ENCODE measurements at regions not wholly inside any gene's neighbourhood (a gene's known extent, or its start where the extent isn't known, plus 50 kb on each side); places are given as distances from the start of the nearest gene placed in this dataset.

GRCh38 chr4:112802780-112803179 is 165.8 kb downstream of the LARP7 start:
- no peak for DNase-seq (ENCODE audit: low read depth)
- TF ChIP-seq CTCF (conservative IDR thresholded peaks at IDR 0.05; ENCODE audit: low read length), result no peak
- H3K4me3 ChIP-seq (ENCODE audit: low read length), result no peak overlapping the region

- H3K4me3 ChIP-seq (ENCODE audit: low read length), result no peak overlapping the region
- no peak for DNase-seq (ENCODE audit: low read depth)
- no peak for TF ChIP-seq CTCF (conservative IDR thresholded peaks at IDR 0.05; ENCODE audit: low read length)
These were observed 170.1 kb downstream of the LARP7 start for GRCh38 chr4:112807083-112807482.

- no peak for TF ChIP-seq CTCF (conservative IDR thresholded peaks at IDR 0.05; ENCODE audit: low read length)
- DNase-seq (ENCODE audit: low read depth), result peak; percentile 7
These were observed 171.1 kb downstream of the LARP7 start for GRCh38 chr4:112808001-112808400.

GRCh38 chr4:112813790-112814189 is 176.8 kb downstream of the LARP7 start:
- DNase-seq (ENCODE audit: low read depth), result peak; percentile 57
- TF ChIP-seq CTCF (conservative IDR thresholded peaks at IDR 0.05; ENCODE audit: low read length), result no peak
- no peak overlapping the region for H3K4me3 ChIP-seq (ENCODE audit: low read length)

More at GRCh38 chr4:112808001-112808400, 171.1 kb downstream of the LARP7 start:
- no peak overlapping the region for H3K4me3 ChIP-seq (ENCODE audit: low read length)

- DNase-seq (ENCODE audit: low read depth), result peak; percentile 88
- peak overlapping the region; percentile 70 for H3K4me3 ChIP-seq (ENCODE audit: low read length)
- TF ChIP-seq CTCF (conservative IDR thresholded peaks at IDR 0.05; ENCODE audit: low read length), result no peak
These were observed 181.1 kb downstream of the LARP7 start for GRCh38 chr4:112817933-112818593.

GRCh38 chr4:112818594-112818965 is 181.6 kb downstream of the LARP7 start:
- no peak for TF ChIP-seq CTCF (conservative IDR thresholded peaks at IDR 0.05; ENCODE audit: low read length)
- DNase-seq (ENCODE audit: low read depth), result peak; percentile 4
- peak overlapping the region; percentile 70 for H3K4me3 ChIP-seq (ENCODE audit: low read length)

GRCh38 chr4:112819729-112820128 is 182.8 kb downstream of the LARP7 start:
- no peak for TF ChIP-seq CTCF (conservative IDR thresholded peaks at IDR 0.05; ENCODE audit: low read length)
- DNase-seq (ENCODE audit: low read depth), result no peak
- no peak overlapping the region for H3K4me3 ChIP-seq (ENCODE audit: low read length)

Measured in AG10803 (cell line).